ENCODE measurements at regions not wholly inside any gene's neighbourhood (a gene's known extent, or its start where the extent isn't known, plus 50 kb on each side); places are given as distances from the start of the nearest gene placed in this dataset.

DNA sequence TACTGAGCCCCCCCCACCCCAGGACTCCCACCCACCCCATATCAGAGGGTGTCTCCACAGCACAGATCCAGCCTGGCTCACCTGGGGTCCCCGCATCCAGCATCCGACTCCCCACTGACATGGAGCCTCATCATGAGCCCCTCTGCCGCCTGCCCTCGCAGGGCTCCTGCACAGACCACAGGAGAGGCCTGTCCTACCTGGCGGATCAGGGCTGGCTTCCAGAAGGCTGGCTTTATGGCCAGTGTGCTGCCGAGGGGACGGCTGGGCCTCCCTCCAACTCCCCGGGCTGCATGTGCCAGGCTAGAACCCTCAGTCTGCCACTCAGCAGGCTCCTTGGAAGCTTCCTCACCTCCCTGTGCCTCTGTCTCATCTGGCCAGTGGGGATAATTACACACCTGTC, 119.0 kb downstream of the RFLNA start:
- no peak for DNase-seq (ENCODE audit: low read depth, low spot score)

DNA sequence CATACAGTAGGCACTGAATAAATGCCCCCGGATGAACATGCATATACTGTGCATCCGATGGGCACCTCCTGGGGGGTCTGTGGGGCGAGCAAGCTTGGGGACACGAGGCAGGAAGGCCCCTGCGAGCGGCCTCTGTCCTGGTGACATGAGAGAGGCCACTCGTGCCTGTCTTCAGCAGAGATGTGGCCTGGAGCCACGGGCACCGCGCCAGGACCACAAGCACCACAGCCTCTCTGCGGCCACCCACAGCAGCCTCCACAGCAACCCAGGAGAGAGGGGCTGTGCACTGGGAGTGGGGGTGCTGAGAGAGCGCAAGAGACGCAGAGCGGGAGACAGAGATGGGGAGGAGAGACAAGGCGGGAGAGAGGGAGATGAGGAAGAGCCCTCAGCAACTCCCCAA, 118.5 kb downstream of the RFLNA start:
- no peak for DNase-seq (ENCODE audit: low read depth, low spot score)

DNA sequence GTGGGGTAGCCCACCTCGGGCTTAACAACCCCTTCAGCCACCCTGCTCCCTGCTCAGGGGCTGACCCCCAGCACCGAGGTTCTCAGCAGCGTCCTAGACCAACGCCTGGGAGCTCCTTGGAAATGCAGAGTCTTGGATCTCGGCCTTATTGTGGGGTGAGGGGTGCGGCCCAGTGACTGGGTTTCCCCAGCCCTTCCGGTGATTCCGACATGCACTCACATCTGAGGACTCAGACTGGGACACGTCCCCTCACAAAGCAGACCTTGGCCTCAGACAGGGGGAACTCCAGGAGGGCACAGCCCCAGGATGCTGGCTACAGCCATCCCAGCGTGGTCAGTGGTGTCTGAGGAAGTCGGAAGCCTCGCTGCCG, 117.7 kb downstream of the RFLNA start:
- no peak for DNase-seq (ENCODE audit: low read depth, low spot score)

DNA sequence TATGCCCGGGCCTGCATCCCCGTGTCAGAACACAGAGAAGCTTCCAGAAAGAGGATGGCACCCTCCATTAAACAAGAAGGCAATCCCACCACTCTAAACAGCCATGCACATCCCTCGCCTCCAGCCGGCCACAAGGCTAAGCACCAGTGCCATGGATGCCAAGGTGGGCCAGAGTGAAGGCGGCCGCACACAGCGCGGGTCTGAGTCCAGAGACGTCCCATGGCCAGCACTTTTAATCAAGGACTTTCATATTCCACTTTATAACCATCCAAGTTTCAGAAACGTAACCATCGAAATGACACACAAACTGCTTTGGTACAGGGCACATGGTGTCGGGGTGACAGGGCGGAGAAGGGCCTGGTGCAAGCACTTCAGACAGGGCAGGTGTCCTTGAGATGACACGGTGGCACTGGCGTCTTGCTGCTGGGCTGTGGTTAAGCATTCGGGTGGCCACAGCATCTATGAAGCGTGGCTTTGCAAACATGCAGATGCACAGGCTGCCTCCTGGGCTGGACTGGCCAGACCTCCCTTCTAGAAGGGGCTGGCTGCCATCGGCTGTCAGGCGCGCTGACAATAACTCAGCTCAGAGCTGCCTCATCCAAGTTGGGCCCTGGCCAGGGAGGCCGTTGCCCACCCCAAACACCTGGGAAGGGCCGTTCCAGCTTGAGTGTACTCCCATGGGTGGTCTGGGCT, 117.2 kb downstream of the RFLNA start:
- no peak for DNase-seq (ENCODE audit: low read depth, low spot score)

DNA sequence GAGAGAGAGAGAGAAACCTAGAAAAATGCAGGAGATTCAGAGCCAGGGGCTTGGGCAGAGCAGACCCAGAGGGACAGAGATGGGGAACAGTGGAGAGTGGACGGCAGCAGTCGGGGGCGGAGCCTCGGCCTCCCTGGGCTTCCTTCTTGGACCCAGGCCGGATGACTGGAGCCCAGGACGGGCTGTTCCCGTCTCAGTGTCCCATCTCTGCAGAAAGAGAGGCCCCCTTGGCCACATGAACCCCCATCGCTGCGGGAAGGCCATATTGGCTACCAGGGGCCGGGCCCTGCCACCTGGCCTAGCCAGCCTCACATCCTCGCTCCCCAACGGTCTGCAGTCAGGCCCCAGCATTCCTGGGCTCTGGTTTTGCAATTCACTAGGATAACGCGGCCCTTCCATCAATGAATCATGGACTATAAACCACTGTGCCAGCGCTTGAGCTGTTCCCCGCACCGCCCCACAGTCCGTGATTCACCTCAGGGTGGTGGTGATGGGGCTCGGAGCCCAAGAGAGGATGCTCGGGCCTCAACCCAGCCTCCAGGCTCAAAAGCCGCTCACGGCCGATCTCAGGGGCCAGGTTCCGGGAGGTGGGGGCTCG, 116.5 kb downstream of the RFLNA start:
- DNase-seq (ENCODE audit: low read depth, low spot score), result no peak

GRCh38 chr12:124410354-124411175, 115.7 kb downstream of the RFLNA start:
- no peak for DNase-seq (ENCODE audit: low read depth, low spot score)

GRCh38 chr12:124408822-124409517, 114.1 kb downstream of the RFLNA start:
- DNase-seq (ENCODE audit: low read depth, low spot score), result no peak

DNA sequence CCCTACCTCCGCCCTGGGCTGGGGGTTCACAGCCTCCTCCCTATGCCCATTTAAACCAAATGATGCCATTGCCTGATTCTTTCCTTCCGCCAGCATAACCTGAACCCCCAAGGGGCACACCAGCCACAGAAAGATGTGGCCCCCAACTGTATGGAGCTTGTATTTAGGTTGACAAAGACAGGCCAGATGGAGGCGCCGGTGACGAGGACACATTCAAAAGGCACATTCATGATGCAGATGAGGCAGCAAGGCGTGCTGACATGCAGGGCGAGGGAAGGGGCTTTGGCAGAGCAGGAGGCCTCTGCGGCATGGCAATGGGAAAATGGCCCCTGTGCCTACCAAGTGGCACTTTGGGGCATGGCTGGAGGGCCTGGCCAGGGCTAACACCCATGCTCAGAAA, 112.2 kb downstream of the RFLNA start:
- DNase-seq (ENCODE audit: low read depth, low spot score), result no peak

GRCh38 chr12:124406043-124406442, 111.2 kb downstream of the RFLNA start:
- DNase-seq (ENCODE audit: low read depth, low spot score), result no peak

DNA sequence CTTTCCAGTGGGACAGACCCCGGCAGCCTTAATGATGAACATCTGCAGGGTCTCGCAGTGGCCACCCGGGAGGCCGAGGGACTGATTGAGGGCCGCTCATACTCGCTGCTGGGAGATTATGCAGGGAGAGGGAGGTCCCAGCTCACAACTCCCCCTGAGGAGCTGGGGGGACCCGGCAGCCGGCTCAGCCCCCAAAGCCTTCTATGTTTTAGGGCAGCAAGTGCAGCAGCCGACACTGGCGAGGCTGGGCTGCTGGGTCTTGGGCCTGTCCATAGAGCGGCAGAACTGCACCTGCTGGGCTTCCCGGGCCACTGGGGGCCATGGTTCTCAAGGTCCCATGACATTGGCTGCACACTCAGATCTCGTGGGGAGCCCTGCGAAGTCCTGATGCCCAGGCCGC, 110.7 kb downstream of the RFLNA start:
- DNase-seq (ENCODE audit: low read depth, low spot score), result no peak

DNA sequence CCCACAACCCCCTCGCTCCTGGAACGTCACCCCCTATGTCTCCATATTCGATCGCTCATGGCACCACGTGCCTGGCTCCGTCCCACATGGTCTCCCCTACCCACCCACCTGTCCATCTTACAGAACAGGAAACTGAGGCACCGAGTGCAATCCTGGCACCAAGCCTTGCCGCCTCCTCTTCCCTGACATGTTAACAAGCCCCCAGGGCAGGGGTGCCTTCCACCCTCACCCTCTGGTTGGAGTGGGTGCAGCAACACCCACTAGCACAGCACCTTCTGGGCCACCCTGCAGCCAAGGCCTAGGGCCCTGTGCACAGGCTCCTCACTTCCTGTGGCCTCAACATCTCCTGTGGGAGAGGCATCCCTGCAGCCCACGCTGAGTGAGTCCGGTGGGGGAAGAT, 110.3 kb downstream of the RFLNA start:
- DNase-seq (ENCODE audit: low read depth, low spot score), result no peak

DNA sequence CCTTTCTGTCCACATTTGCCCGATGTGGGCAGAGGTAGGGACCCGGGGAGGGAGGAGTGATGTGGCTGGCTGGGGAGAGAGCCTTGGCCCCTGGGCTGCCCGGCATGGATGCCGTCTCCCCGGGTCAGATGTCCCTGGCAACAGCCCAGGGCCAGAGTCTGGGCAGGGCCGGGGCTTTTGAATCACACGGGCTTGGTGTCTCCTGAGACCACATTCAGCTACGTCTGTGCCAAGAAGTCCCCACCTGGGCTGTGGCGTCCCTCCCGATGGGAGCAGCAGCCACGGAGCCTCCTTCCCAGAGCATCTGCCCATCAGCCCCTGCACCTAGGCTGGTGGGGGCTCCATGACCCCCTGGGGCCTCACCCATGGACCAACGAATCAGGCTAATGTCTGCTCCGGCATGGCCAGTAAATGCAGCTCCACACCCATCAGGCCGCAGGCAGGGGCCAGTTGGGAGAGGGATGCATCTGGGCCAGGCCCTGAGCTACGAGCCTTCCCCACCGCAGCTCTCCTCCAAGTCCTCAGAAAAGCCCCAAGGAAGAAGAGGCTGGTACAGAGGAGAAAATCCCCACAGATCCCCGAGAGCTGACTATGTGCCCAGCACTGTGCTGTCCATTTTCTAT, 109.4 kb downstream of the RFLNA start:
- no peak for DNase-seq (ENCODE audit: low read depth, low spot score)

DNA sequence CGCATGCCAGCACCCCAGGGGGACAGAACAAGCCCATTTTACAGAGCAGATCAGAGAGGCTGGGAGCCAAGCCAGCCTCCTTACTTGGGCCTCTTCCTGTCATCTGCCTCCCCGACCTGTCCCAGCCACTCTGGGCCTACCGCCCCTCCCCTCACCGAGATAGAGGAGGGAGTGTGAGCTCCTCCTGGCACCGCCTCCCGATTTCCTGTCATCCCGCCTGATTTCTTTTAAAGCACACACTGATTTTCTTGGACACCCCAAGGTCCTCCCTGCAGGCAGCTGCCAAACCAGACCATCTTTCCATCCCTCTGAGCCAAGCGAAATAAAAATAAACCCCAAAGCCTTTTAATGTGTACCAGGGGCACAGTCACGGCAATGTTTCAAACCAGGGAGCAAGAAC, 108.4 kb downstream of the RFLNA start:
- no peak for DNase-seq (ENCODE audit: low read depth, low spot score)

DNA sequence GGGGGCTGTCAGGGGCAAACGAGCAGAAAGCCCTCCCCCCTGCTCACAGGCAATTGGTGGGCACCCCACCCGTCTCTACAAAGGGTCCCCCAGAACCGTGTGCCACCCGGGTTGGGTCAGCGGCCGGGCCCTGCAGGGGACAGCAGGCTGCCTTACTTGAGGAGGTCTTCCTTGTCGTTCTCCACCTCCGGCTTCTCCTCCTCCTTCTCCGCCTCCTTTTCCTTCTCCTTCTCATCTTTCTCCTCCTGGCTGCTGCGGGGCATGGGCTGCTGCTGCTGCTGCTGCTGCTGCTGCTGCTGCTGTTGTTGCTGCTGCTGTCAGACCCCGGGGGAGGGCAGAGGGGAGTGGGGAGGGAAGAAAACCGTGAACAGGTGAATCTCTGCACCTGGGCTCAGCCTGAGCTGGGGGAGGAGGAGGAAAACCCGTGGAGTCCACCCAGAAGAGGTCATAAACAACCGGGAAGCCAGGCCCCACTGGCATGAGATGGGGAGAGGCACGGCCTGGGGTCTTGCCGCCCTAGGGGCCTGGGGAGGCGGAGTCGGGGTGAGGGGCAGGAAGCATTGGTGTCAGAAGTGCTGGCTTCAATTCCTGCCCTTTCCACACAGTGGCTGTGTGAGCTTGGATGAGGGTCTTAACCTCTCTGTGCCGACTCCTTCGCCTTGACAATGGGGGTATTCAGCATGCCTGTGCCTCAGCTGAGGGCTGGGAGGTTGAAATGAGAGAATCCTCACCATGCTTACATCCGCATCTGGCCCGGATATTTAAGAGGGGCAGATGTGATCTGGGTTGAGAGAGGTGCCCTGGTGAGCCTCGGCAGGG, 107.6 kb downstream of the RFLNA start:
- DNase-seq (ENCODE audit: low read depth, low spot score), result no peak

DNA sequence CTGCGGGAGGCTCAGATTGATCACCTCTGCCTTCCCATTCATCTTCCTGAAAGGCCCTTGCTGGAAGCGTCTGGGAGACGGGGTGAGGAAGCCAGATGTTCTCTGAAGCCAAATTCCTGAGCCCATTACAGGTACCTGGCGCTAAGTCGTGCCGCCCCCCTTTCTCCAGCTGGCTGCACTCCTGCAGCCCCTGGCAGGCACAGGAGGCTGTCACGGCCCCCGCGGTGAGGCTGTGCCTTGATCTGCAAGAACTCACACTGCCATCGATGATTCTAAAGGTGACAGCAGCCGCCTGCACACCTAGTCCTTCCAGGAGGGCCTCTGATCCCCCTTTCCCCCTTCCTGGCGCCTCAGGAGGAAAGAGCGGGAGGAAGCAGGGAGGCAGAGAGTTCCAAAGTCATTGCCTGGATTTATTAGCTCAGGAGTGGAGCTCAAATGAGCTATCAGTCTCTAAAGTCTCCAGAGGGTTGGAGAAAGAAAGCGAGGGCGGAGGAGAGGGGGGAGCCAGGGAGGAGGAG, 106.9 kb downstream of the RFLNA start:
- no peak for DNase-seq (ENCODE audit: low read depth, low spot score)

- DNase-seq (ENCODE audit: low read depth, low spot score), result no peak
Observed at GRCh38 chr12:124400124-124400523, 105.2 kb downstream of the RFLNA start.

DNA sequence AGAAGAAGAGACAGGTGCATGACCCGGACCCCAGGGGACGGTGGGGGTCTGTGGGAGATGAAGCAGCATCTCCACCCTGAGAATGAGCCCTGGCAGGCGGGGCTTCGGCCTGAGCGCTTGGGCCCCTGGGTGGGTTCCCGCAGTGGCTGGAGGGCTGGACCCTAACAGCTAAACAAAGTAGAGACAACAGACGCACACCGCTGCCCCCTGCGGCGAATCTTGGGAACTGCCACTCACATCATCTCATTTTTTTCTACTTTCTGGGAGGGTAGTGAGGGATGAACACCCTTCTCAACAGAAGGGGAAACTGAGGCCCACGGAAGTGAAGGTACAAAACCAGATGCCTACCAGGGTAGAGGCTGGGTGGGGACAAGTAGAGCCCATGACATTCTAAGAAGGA, 104.7 kb downstream of the RFLNA start:
- DNase-seq (ENCODE audit: low read depth, low spot score), result no peak

GRCh38 chr12:124398578-124399227, 103.8 kb downstream of the RFLNA start:
- DNase-seq (ENCODE audit: low read depth, low spot score), result no peak

DNA sequence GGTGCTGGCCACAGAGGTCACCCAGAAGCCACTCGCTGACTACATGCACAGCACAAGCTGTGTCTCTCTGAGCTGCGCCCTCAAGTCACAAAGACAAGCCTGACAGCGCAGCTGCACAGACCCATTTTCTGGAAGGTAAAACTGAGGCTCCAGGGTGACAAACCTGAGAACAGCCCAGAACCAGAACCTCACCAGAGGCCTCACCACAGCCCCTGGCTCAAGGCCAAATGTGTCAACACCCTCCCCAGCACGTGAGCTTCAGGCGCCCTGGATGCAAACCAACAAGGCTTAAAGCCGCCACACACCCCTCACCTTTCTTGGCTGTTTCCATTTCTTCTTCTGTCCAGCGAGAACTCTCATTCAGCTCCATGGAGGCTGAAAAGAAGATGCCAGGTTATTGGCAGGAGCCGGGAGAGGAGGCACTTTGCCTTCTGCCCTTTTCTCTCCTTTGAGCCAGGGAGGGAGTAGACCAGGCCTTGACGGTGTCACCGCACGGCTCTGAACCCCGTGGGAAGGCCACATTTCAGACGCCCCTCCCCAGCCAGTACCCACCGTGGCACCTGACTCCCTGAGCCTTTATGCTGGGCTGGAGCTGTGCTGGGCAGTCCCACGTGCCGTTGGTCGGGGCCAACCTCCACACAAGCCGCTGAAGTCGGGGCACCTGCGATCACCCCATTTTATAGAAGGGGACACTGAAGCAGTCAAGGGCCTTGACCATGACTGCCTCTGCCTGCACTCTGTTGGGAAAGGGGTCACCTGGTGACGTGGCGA, 103.1 kb downstream of the RFLNA start:
- no peak for DNase-seq (ENCODE audit: low read depth, low spot score)

GRCh38 chr12:124397399-124397679, 102.4 kb downstream of the RFLNA start:
- no peak for DNase-seq (ENCODE audit: low read depth, low spot score)

All from iPS DF 19.7 (cell line).